Stomach (tissue), 8 donors: ENCODE measurements at regions not wholly inside any gene's neighbourhood (a gene's known extent, or its start where the extent isn't known, plus 50 kb on each side); places are given as distances from the start of the nearest gene placed in this dataset.
A peak's percentile ranks its signal among the peaks of the same experiment; 100 is the strongest.

Source experiments
- DNase-seq, 2 donors: peaks; one replicate each; pipeline versions ENCODE4 v3.0.0 to v3.0.0-alpha.2; 2013 to 2019
- H3K27ac ChIP-seq, 5 donors: fragments of 200-600 bp in 4 of 5; sonication (generic) in 4 of 5; one replicate each; pipeline ENCODE4 v1.5.1; 2013 to 2019; ENCODE audit warnings: mild to moderate bottlenecking in 1 of 5, moderate library complexity in 1 of 5
- H3K27me3 ChIP-seq, 3 donors: fragments of 200-600 bp; sonication (generic); one replicate each; pipeline ENCODE4 v1.5.1; 2017 to 2019; ENCODE audit warnings: mixed run types in 1 of 3
- H3K36me3 ChIP-seq, 4 donors: fragments of 200-600 bp; sonication (generic); 1 replicate in 3 of 4; 2 replicates in 1 of 4; pipeline ENCODE4 v1.5.1; 2016 to 2019
- H3K4me1 ChIP-seq, 4 donors: fragments of 200-600 bp; sonication (generic); one replicate each; pipeline ENCODE4 v1.5.1; 2016 to 2019
- H3K4me3 ChIP-seq, 4 donors: fragments of 200-600 bp; sonication (generic) in 3 of 4; one replicate each; pipeline ENCODE4 v1.5.1; 2016 to 2019; ENCODE audit warnings: mild to moderate bottlenecking in 1 of 4
- H3K9me3 ChIP-seq, 4 donors: fragments of 200-600 bp; sonication (generic); one replicate each; pipeline ENCODE4 v1.5.1; 2016 to 2019
- EP300 ChIP-seq: sonication (generic); formaldehyde crosslinking; IDR thresholded peaks from one replicate; pipeline ENCODE4 v1.6.1; 2017; ENCODE audit warnings: antibody characterized with exemption
- POLR2A ChIP-seq, 4 donors: fragments of 450-650 bp; IDR thresholded peaks; one replicate each; pipeline ENCODE4 v1.6.1; 2016; ENCODE audit warnings: antibody characterized with exemption in 4 of 4, control low read depth in 2 of 4, mild to moderate bottlenecking in 1 of 4, moderate library complexity in 1 of 4
- POLR2AphosphoS5 ChIP-seq, 3 donors: sonication (generic); formaldehyde crosslinking; IDR thresholded peaks; one replicate each; pipeline ENCODE4 v1.6.1; 2016; ENCODE audit warnings: antibody characterized with exemption in 3 of 3
- WGBS, 5 donors: extraction: QIAGEN DNeasy Blood & Tissue Kit in 3 of 5; methylation state at CpG; one replicate each; pipeline versions ENCODE4 v1.1.5 to v1.1.7; 2013 to 2018; 5-methylcytosine and 5-hydroxymethylcytosine counted together
- intact Hi-C: fragments of 100-400 bp; cut with DNase I; formaldehyde crosslinking; loops from one replicate; pipeline ENCODE4 v1.15.1; 2023; ENCODE audit warnings: low total_unique reads
- TF ChIP-seq, protein P1 (sequence below), 7 experiments: fragments of 450-650 bp in 4 of 7; fragments of 200-600 bp in 3 of 7; sonication (generic) in 3 of 7; IDR thresholded peaks; one replicate each; pipeline ENCODE4 v1.5.1; 2016 to 2019; ENCODE audit warnings: antibody characterized with exemption in 7 of 7, control low read depth in 2 of 7, mild to moderate bottlenecking in 1 of 7
- donor health status: healthy with polysubstance abuse.
- donor health status: Bipolar disorder and iron deficiency.
- donor health status: healthy.

DNA sequence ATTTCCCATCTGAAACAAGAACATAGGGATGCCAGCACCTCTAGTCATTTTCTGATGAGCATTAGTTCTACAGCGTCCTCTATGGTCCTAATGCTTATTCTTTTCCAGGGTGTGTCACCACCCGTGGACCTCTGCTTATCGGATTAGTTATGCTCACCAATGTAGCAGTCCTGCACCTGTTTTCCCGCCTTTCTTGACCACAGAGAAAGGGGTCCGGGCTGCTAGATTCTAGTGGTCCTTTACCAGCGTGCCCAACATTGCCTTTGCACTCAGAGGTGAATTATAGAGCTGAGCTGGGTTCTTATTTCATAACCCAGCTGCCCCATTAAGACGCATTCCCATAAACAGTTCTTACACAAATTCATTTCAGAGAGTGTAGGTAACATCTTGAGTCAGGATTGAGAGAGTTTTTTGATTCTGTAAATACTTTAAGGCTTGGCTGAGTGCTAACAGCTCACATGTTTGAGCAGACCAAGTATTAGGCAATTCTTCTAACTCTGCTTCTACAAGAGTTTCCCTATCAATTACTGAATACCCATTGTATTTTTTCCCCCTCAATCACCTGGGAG is 2205.1 kb upstream of the C9orf72 start:
- intact Hi-C loops: no loop called here
- no peaks in the 10 kb centered on the region for H3K36me3 ChIP-seq
- DNase-seq: no peak
- TF ChIP-seq EP300: no peak
- TF ChIP-seq, protein P1, sequence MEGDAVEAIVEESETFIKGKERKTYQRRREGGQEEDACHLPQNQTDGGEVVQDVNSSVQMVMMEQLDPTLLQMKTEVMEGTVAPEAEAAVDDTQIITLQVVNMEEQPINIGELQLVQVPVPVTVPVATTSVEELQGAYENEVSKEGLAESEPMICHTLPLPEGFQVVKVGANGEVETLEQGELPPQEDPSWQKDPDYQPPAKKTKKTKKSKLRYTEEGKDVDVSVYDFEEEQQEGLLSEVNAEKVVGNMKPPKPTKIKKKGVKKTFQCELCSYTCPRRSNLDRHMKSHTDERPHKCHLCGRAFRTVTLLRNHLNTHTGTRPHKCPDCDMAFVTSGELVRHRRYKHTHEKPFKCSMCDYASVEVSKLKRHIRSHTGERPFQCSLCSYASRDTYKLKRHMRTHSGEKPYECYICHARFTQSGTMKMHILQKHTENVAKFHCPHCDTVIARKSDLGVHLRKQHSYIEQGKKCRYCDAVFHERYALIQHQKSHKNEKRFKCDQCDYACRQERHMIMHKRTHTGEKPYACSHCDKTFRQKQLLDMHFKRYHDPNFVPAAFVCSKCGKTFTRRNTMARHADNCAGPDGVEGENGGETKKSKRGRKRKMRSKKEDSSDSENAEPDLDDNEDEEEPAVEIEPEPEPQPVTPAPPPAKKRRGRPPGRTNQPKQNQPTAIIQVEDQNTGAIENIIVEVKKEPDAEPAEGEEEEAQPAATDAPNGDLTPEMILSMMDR (IDR thresholded peaks at IDR 0.05): no peak
- no peak for TF ChIP-seq POLR2AphosphoS5 (IDR thresholded peaks at IDR 0.05)
- TF ChIP-seq POLR2A (IDR thresholded peaks at IDR 0.05): no peak
- H3K9me3 ChIP-seq: no peaks in the 10 kb centered on the region
- no peaks in the 10 kb centered on the region for H3K27me3 ChIP-seq
- no peak overlapping the region for H3K4me3 ChIP-seq
- H3K27ac ChIP-seq: no peak overlapping the region
- 82 to 90% (median 86%) methylated on average over 7 of the region's 7 CpGs for WGBS, 5 donors
- no peaks in the 10 kb centered on the region for H3K4me1 ChIP-seq

DNA sequence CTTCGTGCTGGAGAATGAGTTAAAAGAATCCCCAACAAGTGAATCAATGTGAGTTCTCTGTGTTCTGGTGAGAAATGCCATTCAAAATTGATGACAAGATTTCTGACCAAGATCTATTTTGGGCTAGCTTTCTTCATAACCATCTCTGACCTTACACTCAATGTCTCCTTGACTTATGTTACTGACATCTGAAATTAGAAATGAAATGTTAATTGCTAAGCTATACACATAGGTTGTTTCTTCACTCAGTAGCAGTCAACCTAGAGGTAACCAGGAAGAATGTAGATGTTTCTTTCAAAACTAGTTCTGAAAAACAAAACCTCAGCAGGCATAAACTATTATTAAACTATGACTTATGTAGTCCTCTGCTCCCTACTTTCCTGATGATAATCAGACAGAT is 2220.7 kb upstream of the C9orf72 start:
- H3K9me3 ChIP-seq: no peaks in the 10 kb centered on the region
- H3K36me3 ChIP-seq: no peaks in the 10 kb centered on the region
- intact Hi-C loops: no loop called here
- 34 to 56% (median 53%) methylated on average over 1 of the region's 1 CpG for WGBS, 5 donors
- no peak overlapping the region for H3K4me3 ChIP-seq
- TF ChIP-seq POLR2AphosphoS5 (IDR thresholded peaks at IDR 0.05) (no peak), EP300 (no peak), POLR2A (IDR thresholded peaks at IDR 0.05) (no peak)
- TF ChIP-seq, protein P1 (IDR thresholded peaks at IDR 0.05): no peak
- DNase-seq: no peak
- H3K27me3 ChIP-seq: no peaks in the 10 kb centered on the region
- H3K4me1 ChIP-seq: no peaks in the 10 kb centered on the region
- H3K27ac ChIP-seq: no peak overlapping the region

DNA sequence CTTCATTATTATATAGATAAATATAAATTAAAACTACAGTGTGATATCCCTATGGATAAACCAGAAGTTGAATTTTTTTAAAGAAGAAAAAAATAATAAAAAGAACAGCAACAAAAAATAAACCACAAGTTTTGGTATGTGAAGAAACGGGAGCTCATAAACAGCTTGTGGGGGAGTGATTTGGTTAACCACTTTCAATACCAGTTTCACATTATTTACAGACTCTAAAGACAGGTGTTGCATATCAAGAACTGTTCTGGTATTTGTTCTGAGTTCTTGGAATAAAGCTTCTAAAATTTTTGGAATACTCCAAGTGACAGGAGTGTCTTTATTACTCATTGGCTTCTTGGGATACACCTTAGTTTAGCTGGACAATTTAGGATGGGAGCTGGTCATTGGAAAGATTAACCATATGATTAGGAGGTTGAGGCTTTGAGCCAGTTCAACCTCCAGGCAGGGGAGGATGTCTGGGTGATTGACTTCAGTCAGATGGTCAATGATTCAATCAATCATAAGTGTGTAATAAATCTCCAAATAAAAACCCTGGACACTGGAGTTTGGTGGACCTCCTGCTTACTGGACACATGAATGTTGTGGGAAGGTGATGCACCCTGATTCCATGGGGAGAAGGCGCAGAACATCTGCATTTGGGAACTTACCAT is 2223.1 kb upstream of the C9orf72 start:
- no peaks in the 10 kb centered on the region for H3K36me3 ChIP-seq
- no peaks in the 10 kb centered on the region for H3K4me1 ChIP-seq
- no peak for DNase-seq
- intact Hi-C loops: no loop called here
- no peak overlapping the region for H3K27ac ChIP-seq
- no peaks in the 10 kb centered on the region for H3K27me3 ChIP-seq
- 70 to 81% (median 78%) methylated on average over 2 of the region's 2 CpGs for WGBS, 5 donors
- TF ChIP-seq POLR2A (IDR thresholded peaks at IDR 0.05): no peak
- H3K4me3 ChIP-seq: no peak overlapping the region
- no peaks in the 10 kb centered on the region for H3K9me3 ChIP-seq

DNA sequence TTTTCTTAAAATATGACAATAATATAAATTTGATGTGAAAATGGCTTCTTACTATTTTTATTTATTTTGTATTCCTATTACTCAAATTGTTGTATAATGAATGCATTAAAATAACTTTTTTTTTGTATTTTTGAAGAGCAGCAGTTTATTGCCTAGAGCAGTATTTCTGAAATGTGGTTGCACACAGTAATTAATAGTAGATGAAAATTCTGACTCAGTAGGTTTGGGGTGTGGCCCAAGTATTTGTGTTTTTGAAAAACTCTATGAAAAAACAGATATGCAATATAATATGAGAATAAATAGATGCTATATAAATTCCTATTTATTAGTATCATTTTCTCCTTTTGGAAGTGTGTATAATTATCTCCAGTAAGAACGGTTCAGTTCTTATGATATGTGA is 2225.3 kb upstream of the C9orf72 start:
- no peak overlapping the region for H3K27ac ChIP-seq
- WGBS, 5 donors: 80 to 93% (median 83%) methylated on average over 1 of the region's 1 CpG
- no peak for TF ChIP-seq POLR2A (IDR thresholded peaks at IDR 0.05)
- TF ChIP-seq, protein P1 (IDR thresholded peaks at IDR 0.05): no peak
- no peak for TF ChIP-seq POLR2AphosphoS5 (IDR thresholded peaks at IDR 0.05)
- no peak for TF ChIP-seq EP300
- no peaks in the 10 kb centered on the region for H3K4me1 ChIP-seq
- H3K4me3 ChIP-seq: no peak overlapping the region
- H3K9me3 ChIP-seq: no peaks in the 10 kb centered on the region
- no peaks in the 10 kb centered on the region for H3K36me3 ChIP-seq
- no peak for DNase-seq
- intact Hi-C loops: no loop called here
- H3K27me3 ChIP-seq: no peaks in the 10 kb centered on the region

DNA sequence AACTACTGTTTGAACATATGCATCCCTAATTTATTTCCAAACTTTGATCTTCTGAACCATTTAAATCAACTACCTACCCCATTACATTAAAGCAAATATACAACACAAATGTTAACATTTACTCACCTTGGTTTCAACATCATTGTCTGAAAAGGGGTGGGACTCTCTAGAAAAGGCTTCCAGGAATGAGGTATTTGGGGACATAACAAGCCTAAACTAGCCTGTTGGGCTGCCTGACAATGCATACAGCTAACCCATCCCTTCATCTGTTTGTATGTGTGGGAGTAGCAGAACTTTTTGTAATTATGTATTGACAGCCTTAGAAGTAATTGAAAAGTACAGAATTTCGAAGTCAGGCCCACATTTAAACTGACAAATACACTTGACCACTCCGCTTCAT is 2225.9 kb upstream of the C9orf72 start:
- Histone ChIP-seq H3K9me3 (no peaks in the 10 kb centered on the region), H3K36me3 (no peaks in the 10 kb centered on the region), H3K4me1 (no peaks in the 10 kb centered on the region), H3K27ac (no peak overlapping the region), H3K4me3 (no peak overlapping the region), H3K27me3 (no peaks in the 10 kb centered on the region)
- 63 to 79% (median 69%) methylated on average over 2 of the region's 2 CpGs for WGBS, 5 donors
- peak in 1 of 2 donors; percentile 5 for DNase-seq
- intact Hi-C loops: no loop called here
- TF ChIP-seq POLR2A (IDR thresholded peaks at IDR 0.05): no peak
- no peak for TF ChIP-seq EP300
- TF ChIP-seq POLR2AphosphoS5 (IDR thresholded peaks at IDR 0.05): no peak
- TF ChIP-seq, protein P1 (IDR thresholded peaks at IDR 0.05): no peak
